ENCODE measurements at regions not wholly inside any gene's neighbourhood (a gene's known extent, or its start where the extent isn't known, plus 50 kb on each side); places are given as distances from the start of the nearest gene placed in this dataset.

DNA sequence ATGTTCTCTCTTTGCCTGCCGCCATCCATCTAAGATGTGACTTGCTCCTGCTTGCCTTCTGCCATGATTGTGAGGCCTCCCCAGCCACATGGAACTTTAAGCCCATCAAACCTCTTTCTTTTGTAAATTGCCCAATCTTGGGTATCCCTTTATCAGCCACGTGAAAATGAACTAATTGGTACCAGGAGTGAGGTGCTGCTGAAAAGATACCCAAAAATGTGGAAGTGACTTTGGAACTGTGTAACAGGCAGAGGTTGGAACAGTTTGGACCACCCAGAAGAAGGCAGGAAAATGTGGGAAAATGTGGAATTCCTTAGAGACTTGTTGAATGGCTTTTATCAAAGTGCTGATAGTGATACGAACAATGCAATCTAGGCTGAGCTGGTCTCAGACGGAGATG lies 694.9 kb downstream of the FRK start (continued):
- TF ChIP-seq RAD21 (IDR thresholded peaks at IDR 0.05; ENCODE audit: low read length) (no peak), TCF12 (IDR thresholded peaks at IDR 0.05) (no peak), MXI1 (IDR thresholded peaks at IDR 0.05; ENCODE audit: low read depth, low read length) (no peak), SMC3 (IDR thresholded peaks at IDR 0.05; ENCODE audit: low read depth, low read length) (no peak), YY1 (IDR thresholded peaks at IDR 0.05; ENCODE audit: low read depth) (no peak), EP300 (IDR thresholded peaks at IDR 0.05; ENCODE audit: borderline replicate concordance in 1 of 2, low read depth in 1 of 2, low read length in 1 of 2) (no peak), ELF1 (IDR thresholded peaks at IDR 0.05) (no peak), RXRA (IDR thresholded peaks at IDR 0.05; ENCODE audit: borderline replicate concordance, low read depth) (no peak), RCOR1 (IDR thresholded peaks at IDR 0.05; ENCODE audit: low read length) (no peak), GABPA (IDR thresholded peaks at IDR 0.05; ENCODE audit: low read depth) (no peak)
- TF ChIP-seq, protein P1, sequence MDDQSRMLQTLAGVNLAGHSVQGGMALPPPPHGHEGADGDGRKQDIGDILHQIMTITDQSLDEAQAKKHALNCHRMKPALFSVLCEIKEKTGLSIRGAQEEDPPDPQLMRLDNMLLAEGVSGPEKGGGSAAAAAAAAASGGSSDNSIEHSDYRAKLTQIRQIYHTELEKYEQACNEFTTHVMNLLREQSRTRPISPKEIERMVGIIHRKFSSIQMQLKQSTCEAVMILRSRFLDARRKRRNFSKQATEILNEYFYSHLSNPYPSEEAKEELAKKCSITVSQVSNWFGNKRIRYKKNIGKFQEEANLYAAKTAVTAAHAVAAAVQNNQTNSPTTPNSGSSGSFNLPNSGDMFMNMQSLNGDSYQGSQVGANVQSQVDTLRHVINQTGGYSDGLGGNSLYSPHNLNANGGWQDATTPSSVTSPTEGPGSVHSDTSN (IDR thresholded peaks at IDR 0.05) = no peak
- TF ChIP-seq, protein P2, sequence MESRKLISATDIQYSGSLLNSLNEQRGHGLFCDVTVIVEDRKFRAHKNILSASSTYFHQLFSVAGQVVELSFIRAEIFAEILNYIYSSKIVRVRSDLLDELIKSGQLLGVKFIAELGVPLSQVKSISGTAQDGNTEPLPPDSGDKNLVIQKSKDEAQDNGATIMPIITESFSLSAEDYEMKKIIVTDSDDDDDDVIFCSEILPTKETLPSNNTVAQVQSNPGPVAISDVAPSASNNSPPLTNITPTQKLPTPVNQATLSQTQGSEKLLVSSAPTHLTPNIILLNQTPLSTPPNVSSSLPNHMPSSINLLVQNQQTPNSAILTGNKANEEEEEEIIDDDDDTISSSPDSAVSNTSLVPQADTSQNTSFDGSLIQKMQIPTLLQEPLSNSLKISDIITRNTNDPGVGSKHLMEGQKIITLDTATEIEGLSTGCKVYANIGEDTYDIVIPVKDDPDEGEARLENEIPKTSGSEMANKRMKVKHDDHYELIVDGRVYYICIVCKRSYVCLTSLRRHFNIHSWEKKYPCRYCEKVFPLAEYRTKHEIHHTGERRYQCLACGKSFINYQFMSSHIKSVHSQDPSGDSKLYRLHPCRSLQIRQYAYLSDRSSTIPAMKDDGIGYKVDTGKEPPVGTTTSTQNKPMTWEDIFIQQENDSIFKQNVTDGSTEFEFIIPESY (IDR thresholded peaks at IDR 0.05; ENCODE audit: borderline replicate concordance, low read depth) = no peak

DNA sequence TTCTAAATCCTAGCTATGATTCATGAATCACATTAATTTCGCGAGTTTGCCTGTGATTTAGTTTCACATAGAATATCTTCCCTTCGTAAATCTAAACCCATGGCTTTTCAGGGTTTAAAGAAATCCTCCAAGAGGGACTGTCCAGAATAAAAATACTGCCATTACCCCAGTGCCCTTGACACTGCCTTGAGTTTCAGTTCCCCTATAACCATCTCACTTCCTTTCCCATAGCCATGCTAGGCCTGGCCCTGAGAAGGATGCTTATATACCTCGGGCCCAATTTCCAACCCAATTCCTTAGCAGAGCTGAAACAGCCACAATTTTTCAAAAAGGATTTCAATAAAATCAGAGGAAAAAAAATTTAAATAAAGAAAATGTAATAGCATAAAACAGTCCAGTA lies 697.3 kb downstream of the FRK start:
- CTCF ChIA-PET = no interaction called here
- Histone ChIP-seq H3K27me3 (ENCODE audit: insufficient read depth) (no peaks in the 10 kb centered on the region), H3F3A (replicated peaks; ENCODE audit: insufficient read depth) (no peaks in the 10 kb centered on the region), H3K36me3 (replicated peaks in 1 of 2; ENCODE audit: control insufficient read depth in 1 of 2, insufficient read depth in 2 of 2, low read length in 1 of 2) (no peaks in the 10 kb centered on the region), H3K4me1 (ENCODE audit: control insufficient read depth in 1 of 2, insufficient read depth in 2 of 2, low read depth in 1 of 2, low read length in 1 of 2) (no peaks in the 10 kb centered on the region), H3K4me3 (ENCODE audit: low read depth in 2 of 2, low read length in 1 of 2) (no peak overlapping the region), H3K9me2 (no peaks in the 10 kb centered on the region), H3K9me3 (no peaks in the 10 kb centered on the region), H2AFZ (ENCODE audit: low read depth) (no peak overlapping the region), H3K9ac (no peak overlapping the region), H3K27ac (ENCODE audit: low read depth in 2 of 2, low read length in 1 of 2) (no peak overlapping the region), H3K79me2 (ENCODE audit: insufficient read depth) (no peaks in the 10 kb centered on the region), H3K4me2 (no peak overlapping the region), H4K20me1 (ENCODE audit: insufficient read depth) (no peaks in the 10 kb centered on the region)
- 52% methylated on average over 4 of the region's 4 CpGs for WGBS (ENCODE audit: low lambda C conversion rate)
- no peak for TF ChIP-seq NRF1 (IDR thresholded peaks at IDR 0.05; ENCODE audit: low read depth, low read length)
- POLR2A ChIA-PET = no interaction called here
- no peak for DNase-seq

DNA sequence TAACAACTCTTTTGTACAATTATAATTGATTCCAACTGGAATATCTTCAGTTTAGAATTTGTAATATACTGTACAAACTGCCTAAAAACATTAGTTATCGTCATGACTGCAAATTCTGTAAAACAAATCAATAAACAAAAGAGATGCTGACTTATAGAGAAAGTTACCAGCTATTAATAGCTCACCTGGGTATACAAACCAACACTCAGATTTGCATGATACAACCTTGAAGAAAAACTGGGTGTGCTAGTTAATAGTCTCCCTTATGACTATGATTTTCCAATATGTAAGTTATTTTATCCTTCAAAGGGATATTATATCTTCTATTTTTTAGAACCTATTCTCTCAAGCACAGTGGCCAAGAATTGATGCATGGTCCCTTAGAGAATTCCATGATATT lies 698.5 kb downstream of the FRK start:
- Histone ChIP-seq H3K4me2 (no peak overlapping the region), H3K27ac (ENCODE audit: low read depth in 2 of 2, low read length in 1 of 2) (no peak overlapping the region), H3K27me3 (ENCODE audit: insufficient read depth) (no peaks in the 10 kb centered on the region), H3K9me2 (no peaks in the 10 kb centered on the region), H3F3A (replicated peaks; ENCODE audit: insufficient read depth) (no peaks in the 10 kb centered on the region), H2AFZ (ENCODE audit: low read depth) (no peak overlapping the region), H3K36me3 (replicated peaks in 1 of 2; ENCODE audit: control insufficient read depth in 1 of 2, insufficient read depth in 2 of 2, low read length in 1 of 2) (no peaks in the 10 kb centered on the region), H3K4me3 (ENCODE audit: low read depth in 2 of 2, low read length in 1 of 2) (no peak overlapping the region), H4K20me1 (ENCODE audit: insufficient read depth) (no peaks in the 10 kb centered on the region), H3K4me1 (ENCODE audit: control insufficient read depth in 1 of 2, insufficient read depth in 2 of 2, low read depth in 1 of 2, low read length in 1 of 2) (no peaks in the 10 kb centered on the region), H3K9ac (no peak overlapping the region), H3K9me3 (no peaks in the 10 kb centered on the region), H3K79me2 (ENCODE audit: insufficient read depth) (no peaks in the 10 kb centered on the region)
- TF ChIP-seq, protein P3, sequence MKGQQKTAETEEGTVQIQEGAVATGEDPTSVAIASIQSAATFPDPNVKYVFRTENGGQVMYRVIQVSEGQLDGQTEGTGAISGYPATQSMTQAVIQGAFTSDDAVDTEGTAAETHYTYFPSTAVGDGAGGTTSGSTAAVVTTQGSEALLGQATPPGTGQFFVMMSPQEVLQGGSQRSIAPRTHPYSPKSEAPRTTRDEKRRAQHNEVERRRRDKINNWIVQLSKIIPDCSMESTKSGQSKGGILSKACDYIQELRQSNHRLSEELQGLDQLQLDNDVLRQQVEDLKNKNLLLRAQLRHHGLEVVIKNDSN (IDR thresholded peaks at IDR 0.05; ENCODE audit: borderline replicate concordance, low read depth) = no peak
- TF ChIP-seq CHD2 (IDR thresholded peaks at IDR 0.05; ENCODE audit: low read length, partially characterized antibody) (no peak), NFIC (IDR thresholded peaks at IDR 0.05; ENCODE audit: borderline replicate concordance) (no peak), EZH2phosphoT487 (IDR thresholded peaks at IDR 0.05; ENCODE audit: borderline replicate concordance, low read depth) (no peak), RXRA (IDR thresholded peaks at IDR 0.05; ENCODE audit: borderline replicate concordance, low read depth) (no peak), FOSL2 (IDR thresholded peaks at IDR 0.05; ENCODE audit: borderline replicate concordance, low read depth) (no peak), FOXM1 (IDR thresholded peaks at IDR 0.05; ENCODE audit: low read depth) (no peak), FOXJ3 (CRISPR knock-in tag; IDR thresholded peaks at IDR 0.05) (no peak), MEF2A (IDR thresholded peaks at IDR 0.05; ENCODE audit: borderline replicate concordance, low read depth) (no peak)
- TF ChIP-seq, protein P2 (IDR thresholded peaks at IDR 0.05; ENCODE audit: borderline replicate concordance, low read depth) = no peak
- ChIA-PET CTCF (no interaction called here), POLR2A (no interaction called here)
- WGBS (ENCODE audit: low lambda C conversion rate) = 22% methylated on average over 1 of the region's 1 CpG
- DNase-seq = no peak

Measured in SK-N-SH (cell line).